H9 (cell line): ENCODE measurements at regions not wholly inside any gene's neighbourhood (a gene's known extent, or its start where the extent isn't known, plus 50 kb on each side); places are given as distances from the start of the nearest gene placed in this dataset.

Experiments
- DNase-seq: peaks from one replicate; pipeline ENCODE4 v3.0.0-alpha.2; 2017
- H2AFZ ChIP-seq: one replicate; pipeline ENCODE4 v1.6.1; 2013; ENCODE audit warnings: mild to moderate bottlenecking, low read length, control low read depth, moderate library complexity
- H2AK5ac ChIP-seq: 2 replicates; pipeline ENCODE4 v1.6.1; 2013; ENCODE audit warnings: low read length, control low read depth, mixed read lengths; ENCODE audit not compliant: insufficient read length
- H2BK120ac ChIP-seq: one replicate; pipeline ENCODE4 v1.6.1; 2013; ENCODE audit warnings: low read depth, mild to moderate bottlenecking, low read length, control low read depth, inconsistent platforms; ENCODE audit not compliant: poor library complexity, severe bottlenecking
- H2BK12ac ChIP-seq: 2 replicates; pipeline ENCODE4 v1.6.1; 2013; ENCODE audit warnings: low read length, control low read depth, mixed read lengths, low read depth; ENCODE audit not compliant: insufficient read length
- H2BK15ac ChIP-seq: 2 replicates; pipeline ENCODE4 v1.6.1; 2013; ENCODE audit warnings: low read depth, low read length, control low read depth
- H2BK20ac ChIP-seq: one replicate; pipeline ENCODE4 v1.6.1; 2013; ENCODE audit warnings: low read depth, mild to moderate bottlenecking, low read length, control low read depth, inconsistent platforms; ENCODE audit not compliant: poor library complexity, severe bottlenecking
- H2BK5ac ChIP-seq: 2 replicates; pipeline ENCODE4 v1.6.1; 2013; ENCODE audit warnings: low read length, control low read depth, mixed read lengths; ENCODE audit not compliant: insufficient read length
- H3K14ac ChIP-seq: 2 replicates; pipeline ENCODE4 v1.6.1; 2013; ENCODE audit warnings: low read length, control low read depth; ENCODE audit not compliant: insufficient read depth
- H3K18ac ChIP-seq: 2 replicates; pipeline ENCODE4 v1.6.1; 2013; ENCODE audit warnings: low read depth, mild to moderate bottlenecking, mixed read lengths, low read length, control low read depth; ENCODE audit not compliant: insufficient read length
- H3K23ac ChIP-seq: 2 replicates; pipeline ENCODE4 v1.6.1; 2013; ENCODE audit warnings: low read length, control low read depth, mixed read lengths, low read depth; ENCODE audit not compliant: insufficient read length
- H3K23me2 ChIP-seq: 2 replicates; pipeline ENCODE4 v1.6.1; 2013; ENCODE audit warnings: low read depth, mild to moderate bottlenecking, mixed read lengths, low read length, control low read depth; ENCODE audit not compliant: insufficient read length, poor library complexity, severe bottlenecking
- H3K27ac ChIP-seq: 2 replicates; pipeline ENCODE4 v1.5.1; 2013; ENCODE audit warnings: low read length, control low read depth, mixed read lengths, low read depth; ENCODE audit not compliant: insufficient read length
- H3K27me3 ChIP-seq: 2 replicates; pipeline ENCODE4 v1.6.1; 2013; ENCODE audit warnings: low read length, control low read depth, inconsistent platforms; ENCODE audit not compliant: insufficient read depth
- H3K4ac ChIP-seq: 2 replicates; pipeline ENCODE4 v1.6.1; 2013; ENCODE audit warnings: low read depth, mild to moderate bottlenecking, control low read depth, inconsistent platforms, low read length, moderate library complexity
- H3K4me1 ChIP-seq: 2 replicates; pipeline ENCODE4 v1.6.1; 2013; ENCODE audit warnings: low read length, control low read depth, inconsistent platforms; ENCODE audit not compliant: insufficient read depth
- H3K4me2 ChIP-seq: 2 replicates; pipeline ENCODE4 v1.6.1; 2013; ENCODE audit warnings: low read length, control low read depth, mixed read lengths; ENCODE audit not compliant: insufficient read length, insufficient read depth
- H3K56ac ChIP-seq: 2 replicates; pipeline ENCODE4 v1.6.1; 2013; ENCODE audit warnings: low read depth, mild to moderate bottlenecking, mixed read lengths, low read length, control low read depth; ENCODE audit not compliant: insufficient read length
- H3K79me1 ChIP-seq: 2 replicates; pipeline ENCODE4 v1.6.1; 2013; ENCODE audit warnings: low read depth, mild to moderate bottlenecking, moderate library complexity, low read length, control low read depth, inconsistent platforms; ENCODE audit not compliant: insufficient read depth, poor library complexity, severe bottlenecking
- H3K79me2 ChIP-seq: 2 replicates; pipeline ENCODE4 v1.6.1; 2013; ENCODE audit warnings: low read length, control low read depth, inconsistent platforms; ENCODE audit not compliant: insufficient read depth
- H3K9ac ChIP-seq: 2 replicates; pipeline ENCODE4 v1.6.1; 2013; ENCODE audit warnings: low read length, control low read depth, mixed read lengths; ENCODE audit not compliant: insufficient read length; ENCODE audit errors: extremely low read depth
- H3K9me3 ChIP-seq: one replicate; pipeline ENCODE4 v1.6.1; 2013; ENCODE audit warnings: low read depth, low read length, inconsistent platforms; ENCODE audit not compliant: control insufficient read depth
- H3T11ph ChIP-seq: one replicate; pipeline ENCODE4 v1.6.1; 2013; ENCODE audit warnings: mild to moderate bottlenecking, low read length, control low read depth, inconsistent platforms
- H4K20me1 ChIP-seq: one replicate; pipeline ENCODE4 v1.6.1; 2013; ENCODE audit not compliant: control insufficient read depth, insufficient read length, insufficient read depth
- H4K5ac ChIP-seq: 2 replicates; pipeline ENCODE4 v1.6.1; 2013; ENCODE audit warnings: low read depth, mild to moderate bottlenecking, mixed read lengths, low read length, control low read depth; ENCODE audit not compliant: insufficient read length
- H4K8ac ChIP-seq: replicated peaks from 2 replicates; pipeline ENCODE4 v1.6.1; 2013; ENCODE audit warnings: low read length, control low read depth, mixed read lengths, low read depth; ENCODE audit not compliant: insufficient read length
- H4K91ac ChIP-seq: 2 replicates; pipeline ENCODE4 v1.6.1; 2013; ENCODE audit warnings: low read depth, mild to moderate bottlenecking, moderate library complexity, mixed read lengths, low read length, control low read depth; ENCODE audit not compliant: insufficient read length
- H3K27ac Mint-ChIP-seq, 3 experiments: 2 replicates in 2 of 3; 3 replicates in 1 of 3; pipeline ENCODE4 v1.8.0; 2020 to 2021; ENCODE audit warnings: mixed read lengths in 3 of 3, mild to moderate bottlenecking in 1 of 3, moderate library complexity in 1 of 3
- H3K27me3 Mint-ChIP-seq: 2 replicates; pipeline ENCODE4 v1.8.0; 2021; ENCODE audit warnings: low read depth, mild to moderate bottlenecking, moderate library complexity, mixed read lengths
- H3K36me3 Mint-ChIP-seq, 3 experiments: 2 replicates in 2 of 3; 3 replicates in 1 of 3; pipeline ENCODE4 v1.8.0; 2020 to 2021; ENCODE audit warnings: low read depth in 3 of 3, mixed read lengths in 3 of 3; ENCODE audit not compliant: insufficient read depth in 1 of 3
- H3K4me1 Mint-ChIP-seq, 2 experiments: 2 replicates each; pipeline ENCODE4 v1.8.0; 2020; ENCODE audit warnings: mixed read lengths in 2 of 2
- H3K4me3 Mint-ChIP-seq, 2 experiments: 2 replicates in 1 of 2; 3 replicates in 1 of 2; pipeline ENCODE4 v1.8.0; 2020 to 2021; ENCODE audit warnings: mild to moderate bottlenecking in 2 of 2, mixed read lengths in 2 of 2, moderate library complexity in 1 of 2
- H3K9me3 Mint-ChIP-seq, 2 experiments: 2 replicates in 1 of 2; 3 replicates in 1 of 2; pipeline ENCODE4 v1.8.0; 2020; ENCODE audit warnings: mild to moderate bottlenecking in 2 of 2, mixed read lengths in 2 of 2, moderate library complexity in 1 of 2
- CTCF ChIP-seq: fragments of 200-600 bp; sonication (generic); conservative IDR thresholded peaks from 3 replicates; pipeline ENCODE4 v1.8.0; 2021; ENCODE audit warnings: antibody characterized with exemption, mild to moderate bottlenecking
- WGBS: extraction: QIAGEN DNeasy Blood & Tissue Kit; methylation state at CpG from one replicate; pipeline ENCODE4 v1.1.7; 2013; ENCODE audit warnings: missing lambda C conversion rate, low lambda C conversion rate, mixed read lengths; ENCODE audit not compliant: insufficient read length; ENCODE audit errors: extremely low coverage; 5-methylcytosine and 5-hydroxymethylcytosine counted together

- H3K9ac ChIP-seq = no peak overlapping the region
- no CpG with 5 or more reads among the region's 2 CpGs for WGBS
- TF ChIP-seq CTCF = no peak
- H3K18ac ChIP-seq = no peak overlapping the region
- H3K14ac ChIP-seq = no peak overlapping the region
- no peak overlapping the region for H3K23ac ChIP-seq
- no peak overlapping the region for H3T11ph ChIP-seq
- H3K79me1 ChIP-seq = no peaks in the 10 kb centered on the region
- no peak overlapping the region for H2BK20ac ChIP-seq
- H4K5ac ChIP-seq = no peak overlapping the region
- no peaks in the 10 kb centered on the region for H3K4me1 ChIP-seq
- H3K4me1 Mint-ChIP-seq = peaks cover 7 to 10% of the 10 kb centered on the region in 2 experiments
- H3K27me3 ChIP-seq = no peaks in the 10 kb centered on the region
- no peaks in the 10 kb centered on the region for H4K20me1 ChIP-seq
- no peak overlapping the region for H2AFZ ChIP-seq
- no peak overlapping the region for H4K91ac ChIP-seq
- no peak overlapping the region for H2AK5ac ChIP-seq
- H3K79me2 ChIP-seq = no peaks in the 10 kb centered on the region
- H3K9me3 ChIP-seq = no peaks in the 10 kb centered on the region
- no peaks in the 10 kb centered on the region for H3K23me2 ChIP-seq
- H4K8ac ChIP-seq = no peak overlapping the region
- no peaks in the 10 kb centered on the region for H3K27me3 Mint-ChIP-seq
- H3K4me3 Mint-ChIP-seq = no peak overlapping the region
- no peaks in the 10 kb centered on the region; a peak in 1 of 5 replicates for H3K9me3 Mint-ChIP-seq
- no peak overlapping the region for H2BK5ac ChIP-seq
- H3K36me3 Mint-ChIP-seq = no peaks in the 10 kb centered on the region; a peak in 1 of 7 replicates
- H2BK12ac ChIP-seq = no peak overlapping the region
- H3K4ac ChIP-seq = no peak overlapping the region
- no peak overlapping the region for H3K27ac ChIP-seq
- H3K56ac ChIP-seq = no peak overlapping the region
- no peak overlapping the region for H2BK15ac ChIP-seq
- H2BK120ac ChIP-seq = no peak overlapping the region
- DNase-seq = no peak
- H3K27ac Mint-ChIP-seq = no peak overlapping the region
- H3K4me2 ChIP-seq = no peak overlapping the region
These were observed 385.6 kb downstream of the LMO4 start for GRCh38 chr1:87714278-87714677.
